NCI-H2081 treated with DMSO at 0.1 percent for 48 hours (cell line): ENCODE measurements at regions not wholly inside any gene's neighbourhood (a gene's known extent, or its start where the extent isn't known, plus 50 kb on each side); places are given as distances from the start of the nearest gene placed in this dataset.
"Not testable (repeated sequence)": the region's sequence is repeated elsewhere in the genome, so short reads cannot be mapped to it uniquely, and the experiment has no call there.

Experiments used
- DNase-seq: peaks from one replicate; lab custom pipeline; 2025; lab: John Stamatoyannopoulos, UW

DNA sequence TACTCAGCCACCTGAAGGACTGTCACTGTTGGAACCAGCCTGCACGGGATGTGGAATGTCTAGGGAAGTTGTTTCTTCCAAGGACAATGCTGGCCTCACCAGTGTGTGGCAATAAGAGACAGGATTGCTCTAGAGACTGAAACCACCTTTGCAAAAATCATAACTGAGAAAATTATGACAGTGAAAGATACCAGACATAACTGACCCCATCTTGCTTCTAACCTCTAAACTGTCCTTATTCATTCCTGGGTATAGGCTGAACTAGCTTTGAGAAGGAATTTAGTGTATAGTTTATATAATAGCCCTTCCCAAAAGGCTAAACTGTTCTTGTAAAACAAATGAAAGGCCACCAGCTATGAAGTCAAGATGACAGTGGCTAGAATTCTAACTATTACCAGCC lies 83.6 kb downstream of the IER5 start:
- no peak for DNase-seq

DNA sequence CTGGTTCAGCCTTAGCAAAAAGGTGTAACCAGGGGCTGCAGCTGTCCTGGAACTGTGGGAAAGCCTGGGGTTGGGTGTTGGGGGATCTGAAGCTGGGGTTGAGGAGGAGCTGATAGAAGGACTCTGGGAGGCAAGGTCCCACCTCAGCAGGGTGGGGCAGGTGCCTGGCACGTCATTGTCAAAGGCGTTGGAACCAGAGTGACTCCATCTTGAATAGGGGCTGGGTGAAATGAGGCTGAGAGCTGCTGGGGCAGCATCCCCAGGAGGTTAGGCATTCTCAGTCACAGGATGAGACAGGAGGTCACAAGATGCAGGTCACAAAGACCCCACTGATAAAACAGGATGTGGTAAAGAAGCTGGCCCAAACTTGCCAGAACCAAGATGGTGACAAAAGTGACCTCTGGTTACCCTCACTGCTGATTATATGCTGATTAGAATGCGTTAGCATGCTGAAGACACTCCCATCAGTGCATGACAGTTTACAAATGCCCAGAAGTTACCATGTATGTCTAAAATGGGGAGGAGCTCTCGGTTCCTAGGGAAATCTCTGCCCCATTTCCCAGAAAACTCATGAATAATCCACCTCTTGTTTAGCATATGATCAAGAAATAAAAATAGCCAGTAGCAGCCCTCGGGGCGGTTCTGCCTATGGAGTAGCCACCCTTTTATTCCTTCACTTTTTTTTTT lies 85.4 kb downstream of the IER5 start:
- no peak for DNase-seq

DNA sequence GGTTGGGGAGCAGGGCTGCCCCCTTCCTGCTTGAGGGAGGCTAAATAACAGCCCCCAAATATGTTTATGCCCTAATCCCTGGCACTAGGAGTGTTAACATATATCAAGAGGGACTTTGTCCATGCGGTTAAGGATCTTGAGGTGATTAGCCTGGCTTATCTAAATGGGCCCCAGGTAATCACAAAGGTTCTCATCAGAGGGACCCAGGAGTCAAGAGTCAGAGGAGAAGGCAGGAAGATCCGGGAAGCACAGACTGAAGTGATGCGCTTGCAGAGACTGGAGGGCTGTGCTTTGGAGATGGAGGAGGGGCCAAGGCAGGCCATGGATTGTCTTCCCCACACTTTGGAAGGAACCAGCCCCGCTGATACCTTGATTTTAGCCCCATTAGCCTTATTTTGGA lies 86.4 kb downstream of the IER5 start:
- DNase-seq = no peak

DNA sequence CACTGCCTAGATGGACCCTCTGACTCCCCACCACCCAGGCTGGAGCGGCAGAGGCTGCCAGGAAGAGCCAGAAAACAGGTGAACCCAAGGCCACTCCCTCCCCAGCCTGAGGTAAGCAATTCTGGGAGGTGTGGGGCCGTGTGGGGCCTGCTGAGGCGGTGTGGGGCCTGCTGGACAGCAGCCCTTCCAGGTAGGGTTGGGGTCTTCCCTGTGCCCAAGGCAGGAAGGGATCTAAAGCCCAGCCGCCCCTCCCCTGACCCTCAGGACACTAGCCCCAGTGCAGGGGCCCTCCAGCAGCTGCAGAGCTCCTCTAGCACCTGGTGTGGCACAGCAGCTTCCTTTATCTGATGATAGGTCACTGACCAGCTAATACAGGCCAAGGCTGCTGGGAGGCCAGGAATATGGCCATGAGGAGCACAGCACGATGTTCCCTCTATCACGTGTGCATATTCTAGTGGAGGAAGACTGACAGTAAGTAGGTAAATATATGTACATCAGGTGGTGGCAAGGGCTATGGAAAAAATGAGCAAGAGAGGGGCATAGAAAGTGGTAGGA lies 86.9 kb downstream of the IER5 start:
- DNase-seq = no peak

DNA sequence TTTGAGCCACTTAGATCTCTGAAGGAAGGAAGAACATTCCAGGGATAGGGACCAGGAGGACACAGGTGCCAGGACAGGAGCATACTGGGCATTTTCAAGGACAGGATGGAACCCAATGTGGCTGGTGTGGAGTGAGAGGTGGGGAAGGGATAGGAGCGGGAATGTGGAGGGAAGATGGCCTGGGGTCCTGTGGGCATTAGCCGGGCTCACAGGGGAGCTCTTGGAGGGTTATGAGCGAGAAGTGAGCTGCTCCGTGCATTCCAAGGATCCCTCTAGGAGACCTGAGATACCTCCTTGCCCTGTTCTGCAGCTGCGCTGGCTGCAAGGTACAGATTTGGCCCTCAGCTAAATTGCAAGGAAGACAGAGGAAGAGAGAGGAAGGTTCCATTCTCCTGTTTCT lies 87.5 kb downstream of the IER5 start:
- DNase-seq = no peak

DNA sequence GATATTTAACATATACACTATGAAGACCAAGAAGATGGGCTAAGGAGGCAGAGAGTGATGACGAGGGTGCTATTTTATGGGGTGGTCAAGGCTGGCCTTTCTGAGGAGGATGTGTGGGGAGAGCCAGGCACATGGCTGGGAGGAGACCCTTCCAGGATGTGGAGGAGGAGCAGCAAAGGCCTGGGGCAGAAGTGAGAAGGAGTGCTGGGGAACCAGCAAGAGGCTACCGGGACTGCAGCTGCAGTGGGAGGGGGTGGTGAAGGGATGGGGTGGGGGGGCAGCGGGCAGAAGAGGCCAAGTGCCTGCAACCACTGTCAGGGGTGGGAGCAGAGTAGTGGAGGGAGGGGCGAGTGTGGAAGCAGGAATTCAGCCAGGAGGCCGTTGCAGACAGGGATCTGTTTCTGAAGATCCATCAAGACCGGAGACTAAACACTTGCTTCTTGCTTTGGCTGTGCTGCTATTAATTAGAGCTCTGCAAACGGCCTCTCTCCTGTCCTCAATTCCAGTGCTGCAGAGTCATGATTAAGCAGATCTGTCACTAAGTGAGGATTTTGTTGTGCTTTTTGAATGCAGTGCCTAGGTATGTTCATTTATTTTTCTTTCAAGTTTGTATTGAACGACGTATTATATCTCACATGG lies 89.9 kb downstream of the IER5 start:
- no peak for DNase-seq

DNA sequence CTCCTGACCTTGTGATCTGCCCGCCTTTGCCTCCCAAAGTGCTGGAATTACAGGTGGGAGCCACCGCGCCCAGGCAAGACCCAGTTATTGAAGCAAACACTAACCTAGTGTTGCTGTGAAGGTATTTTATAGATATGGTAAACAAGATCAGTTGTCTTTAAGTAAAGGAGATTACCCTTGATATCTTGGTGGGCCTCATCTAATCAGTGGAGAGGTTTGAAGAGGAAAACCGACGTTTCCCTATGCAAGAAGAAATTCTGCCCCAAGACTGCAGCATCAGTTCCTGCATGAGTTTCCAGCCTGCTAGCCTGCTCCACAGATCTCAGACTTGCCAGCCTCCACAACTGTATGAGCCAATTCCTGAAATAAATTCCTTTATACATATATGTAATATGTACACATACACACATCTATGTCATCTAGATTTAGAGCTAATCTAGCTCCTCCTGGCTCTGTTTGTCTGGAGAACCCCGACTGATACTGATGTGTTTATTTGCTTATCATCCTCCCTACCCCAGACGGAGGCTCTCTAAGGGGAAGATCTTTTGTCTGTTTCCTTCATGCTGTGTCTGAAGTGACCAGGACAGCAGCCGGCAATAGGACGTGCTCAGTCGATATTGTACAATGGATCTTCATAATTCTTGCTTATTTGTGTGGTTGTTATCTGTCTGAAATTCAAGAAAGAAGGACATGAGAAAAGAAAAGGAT lies 90.9 kb downstream of the IER5 start:
- no peak for DNase-seq

DNA sequence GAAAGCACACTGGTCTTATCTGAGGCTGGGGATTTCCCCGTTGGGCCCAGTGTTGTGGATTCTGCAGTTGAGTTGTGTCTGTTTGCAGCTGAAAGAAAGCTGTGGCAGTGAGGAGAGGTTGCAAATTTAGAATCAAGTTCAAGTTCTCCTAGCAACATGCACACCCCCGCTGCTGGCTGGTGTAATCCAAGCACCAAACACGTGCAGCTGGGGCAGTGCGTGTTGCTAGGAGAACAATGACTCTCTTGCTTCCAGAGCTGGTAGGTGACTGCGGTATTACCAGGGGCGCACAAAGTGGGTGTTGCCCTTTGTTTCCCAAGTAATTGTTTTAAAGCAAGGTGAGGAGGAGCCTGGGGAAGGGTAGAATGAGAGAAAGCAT lies 91.5 kb downstream of the IER5 start:
- peak; percentile 57 for DNase-seq

DNA sequence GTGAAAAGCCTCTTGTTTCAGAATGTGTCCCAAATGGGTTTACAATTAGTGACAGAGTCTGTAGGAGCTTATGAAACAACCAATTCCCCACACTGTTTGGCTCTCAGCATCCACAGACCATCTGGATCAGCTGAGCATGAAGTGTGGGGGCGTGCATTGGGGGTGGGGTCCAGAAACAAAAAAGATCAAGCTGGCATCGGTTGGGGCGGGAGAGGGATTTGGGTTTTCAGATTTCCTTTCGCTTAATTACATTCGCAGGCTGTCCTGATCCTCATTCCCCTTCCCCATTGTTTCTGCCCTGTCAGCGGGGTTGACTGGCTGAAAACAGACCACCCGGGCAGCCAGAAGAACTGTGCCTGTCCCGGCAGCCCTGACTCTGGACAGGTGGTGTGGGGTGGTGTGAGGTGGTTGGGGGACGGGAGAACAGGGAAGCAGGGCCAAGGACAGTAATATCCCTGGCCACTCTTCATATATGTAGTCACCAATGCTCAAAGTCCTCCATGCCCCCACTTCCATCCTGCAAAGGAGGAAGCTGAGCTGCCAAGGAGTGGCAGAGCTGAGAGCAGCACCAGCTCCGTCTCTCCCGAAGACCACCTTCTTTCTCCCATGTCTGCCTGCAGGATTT lies 92.0 kb downstream of the IER5 start:
- no peak for DNase-seq

DNA sequence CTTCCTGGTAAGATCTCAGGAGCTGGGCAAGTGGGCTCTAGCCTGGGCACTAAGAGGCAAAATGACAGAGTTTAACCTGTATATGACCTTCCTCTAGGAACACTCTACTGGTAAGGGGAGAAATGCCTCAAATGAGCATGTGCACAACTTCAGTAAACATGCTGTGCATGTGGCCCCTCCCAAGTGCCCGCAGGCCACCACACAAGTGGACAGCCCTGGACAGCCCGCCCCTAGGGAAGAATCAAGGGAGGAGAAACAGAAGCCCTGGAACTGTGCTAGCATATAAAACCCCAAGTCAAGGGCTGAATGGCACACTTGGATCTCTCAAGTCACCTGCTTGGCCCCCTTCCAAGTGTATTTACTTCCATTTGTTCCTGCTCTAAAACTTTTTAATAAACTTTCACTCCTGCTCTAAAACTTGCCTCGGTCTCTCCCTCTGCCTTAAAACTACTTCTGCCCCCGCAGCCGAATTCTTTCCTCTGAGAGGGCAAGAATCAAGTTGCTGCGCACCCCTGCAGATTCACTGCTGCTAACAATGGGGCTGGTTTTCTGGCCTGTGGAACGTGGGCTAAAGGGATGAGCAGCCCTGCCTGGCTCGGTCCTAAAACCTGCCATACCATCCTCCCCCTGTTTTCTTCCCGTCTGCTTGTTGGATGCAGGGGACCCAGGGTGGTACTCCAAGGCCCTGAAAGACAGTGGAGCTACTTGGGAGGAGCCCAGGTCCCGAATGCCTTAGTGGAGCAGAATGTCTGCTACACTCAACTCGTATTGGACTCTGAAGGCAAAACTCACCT lies 93.5 kb downstream of the IER5 start:
- DNase-seq = no peak

DNA sequence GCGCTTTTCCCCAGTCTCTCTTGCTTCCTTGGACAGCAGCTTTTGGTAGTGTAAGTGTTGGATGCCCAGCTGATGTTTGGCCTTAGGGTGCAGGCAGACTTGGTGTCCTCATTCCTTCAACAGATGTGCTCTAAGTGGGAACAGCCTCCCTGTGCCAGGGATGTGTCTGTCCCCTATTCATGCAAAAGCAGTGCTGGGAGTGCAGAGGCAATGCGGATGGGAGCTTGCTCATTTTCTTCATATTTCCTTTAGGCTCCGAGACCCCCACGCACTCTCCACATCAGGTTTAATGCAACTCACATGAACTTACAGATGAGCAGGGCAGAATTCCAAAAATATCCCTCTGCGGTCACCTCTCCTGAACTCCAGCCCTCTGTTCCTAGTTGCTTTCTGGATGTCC lies 96.1 kb downstream of the IER5 start:
- DNase-seq = no peak

DNA sequence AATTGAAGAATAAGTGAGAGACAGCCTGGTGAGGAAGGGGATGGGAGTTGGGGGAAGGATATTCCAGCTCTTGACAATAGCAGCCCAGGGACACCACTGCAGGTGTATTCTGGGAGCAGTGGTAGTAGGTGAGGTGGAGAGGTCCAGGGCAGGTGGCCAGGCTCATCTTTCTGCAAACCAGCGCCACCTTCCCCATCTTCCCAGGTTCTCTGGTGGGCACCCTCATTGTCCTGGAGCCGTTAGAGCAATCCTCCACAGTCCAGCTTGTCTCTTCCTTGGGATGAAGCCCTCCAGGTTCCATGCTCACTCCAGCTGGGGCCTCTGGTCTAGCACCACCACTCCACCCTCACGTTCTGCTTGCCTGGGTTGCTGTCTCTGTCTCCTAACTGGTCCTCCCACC lies 97.0 kb downstream of the IER5 start:
- no peak for DNase-seq

DNA sequence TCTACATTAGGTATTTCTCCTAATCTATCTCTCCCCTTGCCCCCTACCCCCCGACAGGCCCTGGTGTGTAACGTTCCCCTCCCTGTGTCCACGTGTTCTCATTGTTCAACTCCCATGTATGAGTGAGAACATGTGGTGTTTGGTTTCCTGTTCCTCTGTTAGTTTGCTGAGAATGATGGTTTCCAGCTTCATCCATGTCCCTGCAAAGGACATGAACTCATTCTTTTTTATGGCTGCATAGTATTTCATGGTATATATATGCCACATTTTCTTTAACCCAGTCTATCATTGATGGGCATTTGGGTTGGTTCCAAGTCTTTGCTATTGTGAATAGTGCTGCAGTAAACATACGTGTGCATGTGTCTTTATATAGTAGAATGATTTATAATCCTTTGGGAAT lies 97.6 kb downstream of the IER5 start:
- DNase-seq = not testable (repeated sequence)

DNA sequence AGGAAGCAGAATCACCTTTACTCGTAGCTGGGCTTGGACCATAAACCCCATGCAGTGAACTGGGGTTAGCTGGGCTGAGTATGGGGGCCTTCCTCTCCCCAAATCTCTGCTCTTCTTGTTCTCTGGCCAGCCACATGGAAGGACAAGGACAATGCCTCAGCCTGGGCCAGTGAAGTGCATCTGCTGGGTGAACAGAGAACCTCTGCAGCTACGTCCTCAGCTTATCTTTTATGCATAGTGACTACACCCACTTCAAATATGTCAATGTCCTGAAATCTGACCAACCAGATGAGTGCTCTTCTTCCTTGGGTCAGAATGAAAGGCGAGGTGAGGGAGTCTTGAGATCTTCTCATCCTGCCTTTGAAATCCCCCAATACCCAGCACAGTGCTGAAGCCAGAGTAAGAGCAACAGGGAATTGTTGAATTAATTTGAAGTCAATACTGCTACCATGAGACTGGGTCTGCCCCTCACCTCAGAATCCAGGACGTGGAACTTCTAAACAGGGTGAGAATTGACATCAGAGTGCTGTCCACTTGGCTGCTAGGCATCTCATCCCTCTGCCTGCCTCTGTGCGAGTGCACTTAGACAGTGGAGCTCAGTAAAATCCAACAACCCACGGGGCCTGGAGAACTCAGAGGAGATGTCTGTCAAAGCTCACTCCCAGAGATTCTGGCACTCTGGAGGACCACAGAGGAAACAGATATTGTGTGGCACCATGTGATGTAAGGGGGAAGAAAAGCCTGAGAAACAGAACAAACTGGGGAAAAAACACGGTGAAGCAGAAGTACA lies 99.0 kb downstream of the IER5 start:
- no peak for DNase-seq

DNA sequence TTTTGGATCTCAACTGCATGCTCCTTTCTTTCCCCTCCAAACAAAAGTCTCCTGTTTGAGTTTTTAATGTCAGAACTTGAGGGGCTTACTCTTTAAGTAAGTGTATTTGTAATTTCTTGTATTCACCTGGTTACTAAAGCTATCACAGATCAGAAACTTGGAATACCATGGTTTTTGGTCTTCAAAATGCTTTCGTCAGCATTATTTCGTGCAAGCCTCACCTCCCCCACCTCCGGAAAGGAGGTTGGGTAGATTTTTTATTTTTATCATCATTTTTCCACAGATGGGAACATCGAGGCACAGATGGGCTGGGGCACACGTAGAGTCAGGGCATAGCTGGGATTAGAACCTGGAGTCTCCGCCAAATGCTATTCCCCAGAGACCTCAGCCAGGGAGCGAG lies 100.7 kb downstream of the IER5 start:
- no peak for DNase-seq

DNA sequence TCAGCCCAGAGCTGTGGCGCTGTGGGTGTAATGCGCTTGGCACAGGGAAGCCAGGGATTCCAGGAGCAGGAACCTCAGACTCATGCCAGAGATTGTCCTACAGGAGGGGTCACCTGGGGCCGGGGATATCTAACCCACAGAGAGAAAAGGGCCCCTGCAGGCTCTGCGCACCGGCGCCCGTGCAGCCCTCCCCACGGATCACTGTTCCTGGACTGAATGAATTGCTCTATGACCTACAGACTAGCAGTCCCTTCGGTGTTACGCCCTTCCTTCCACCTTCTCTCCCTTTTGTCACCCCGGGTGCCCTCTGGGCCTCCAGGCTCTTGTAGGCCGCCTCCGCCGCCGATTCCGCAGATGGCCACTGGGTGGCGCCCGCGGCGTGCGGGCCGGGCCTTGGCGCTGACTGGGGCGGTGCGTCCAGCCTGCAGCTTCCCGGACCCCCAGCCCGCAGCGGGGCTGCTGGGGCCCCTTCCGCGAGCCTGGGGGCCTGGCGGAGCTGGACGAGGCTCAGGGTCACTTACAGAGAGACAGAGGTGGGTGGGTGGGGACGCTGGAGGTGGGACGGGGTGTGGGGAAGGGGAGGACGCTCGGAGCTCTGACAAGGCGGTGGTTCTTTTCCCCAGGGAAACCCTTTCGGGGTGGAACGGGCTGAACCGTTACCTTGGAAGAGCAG lies 101.3 kb downstream of the IER5 start:
- DNase-seq = no peak

DNA sequence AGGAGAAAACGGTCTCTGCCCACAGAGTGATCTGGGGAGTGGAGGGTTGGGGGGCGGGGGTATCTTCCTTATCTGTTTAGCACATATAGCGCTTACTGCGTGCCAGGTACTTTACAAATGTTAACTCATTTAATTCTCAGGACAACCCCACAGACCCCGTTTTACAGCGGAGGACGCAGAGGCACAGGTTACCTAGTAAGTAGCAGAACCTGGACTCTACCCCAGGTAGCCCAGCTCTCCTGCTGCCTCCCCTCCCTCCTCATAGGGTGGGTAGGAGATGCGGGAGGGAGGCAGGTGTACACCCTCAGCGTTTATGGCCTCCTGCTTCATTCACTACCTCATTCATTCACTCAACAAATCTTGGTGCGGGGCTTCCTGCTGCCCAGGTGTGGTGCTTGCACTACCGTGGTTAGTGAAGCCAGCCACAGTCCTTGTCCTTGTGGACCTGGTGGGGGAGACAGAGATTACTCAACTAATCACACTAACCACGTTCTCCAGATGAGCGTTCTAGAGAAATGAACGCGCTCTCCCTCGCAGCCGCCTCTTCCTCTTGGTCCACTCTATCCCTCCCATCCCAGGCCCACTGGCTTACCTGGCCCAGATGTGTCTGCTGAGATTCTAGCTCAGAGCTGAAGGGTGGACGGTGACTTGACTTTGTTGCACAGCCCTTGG lies 102.0 kb downstream of the IER5 start:
- DNase-seq = no peak

DNA sequence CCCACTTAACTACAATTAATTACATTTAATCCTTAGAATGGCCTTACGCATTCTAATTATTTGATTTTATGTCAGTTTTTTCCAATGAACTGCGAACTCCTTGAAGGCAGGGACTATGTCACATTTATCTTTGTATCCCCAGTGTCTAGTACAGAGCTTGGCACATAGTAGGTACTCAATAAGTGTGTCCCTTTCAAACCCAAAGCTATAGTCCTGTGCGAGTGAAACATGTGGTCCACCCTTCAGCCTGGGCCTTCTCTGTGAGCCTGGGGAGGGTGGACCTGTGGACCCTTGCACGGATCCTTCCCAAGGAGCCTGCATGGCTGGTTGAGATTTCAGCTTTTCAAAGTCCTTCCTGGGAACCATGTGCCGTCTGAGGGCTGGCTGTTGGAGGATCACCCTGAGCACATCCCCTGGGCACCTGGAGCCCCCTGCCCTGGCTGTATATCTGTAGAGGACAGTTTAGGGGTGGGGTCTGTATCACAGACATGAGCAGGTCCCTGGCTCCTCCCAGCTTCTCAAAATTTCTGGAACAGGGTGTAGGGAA lies 103.1 kb downstream of the IER5 start:
- no peak for DNase-seq

DNA sequence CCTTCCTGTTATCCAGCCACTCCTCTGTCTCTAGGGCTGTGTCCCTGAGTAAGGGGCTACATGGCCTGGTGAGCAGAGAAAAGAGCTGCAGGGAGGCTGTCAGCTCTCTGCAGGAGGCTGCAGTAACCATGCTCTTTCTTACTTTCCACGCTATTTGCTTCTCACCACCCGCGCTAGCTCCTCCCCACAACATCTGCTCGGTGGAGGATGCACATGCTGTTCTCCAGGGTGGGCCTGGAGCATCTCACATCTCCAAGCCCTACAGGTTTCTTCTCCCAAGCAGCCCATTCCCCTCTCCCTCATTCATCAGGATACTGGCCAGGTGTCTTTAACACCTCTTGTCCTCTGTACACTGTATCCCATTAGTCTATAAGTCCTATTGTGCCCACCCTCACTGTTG lies 103.8 kb downstream of the IER5 start:
- no peak for DNase-seq
